ENCODE measurements at regions not wholly inside any gene's neighbourhood (a gene's known extent, or its start where the extent isn't known, plus 50 kb on each side); places are given as distances from the start of the nearest gene placed in this dataset.

DNA sequence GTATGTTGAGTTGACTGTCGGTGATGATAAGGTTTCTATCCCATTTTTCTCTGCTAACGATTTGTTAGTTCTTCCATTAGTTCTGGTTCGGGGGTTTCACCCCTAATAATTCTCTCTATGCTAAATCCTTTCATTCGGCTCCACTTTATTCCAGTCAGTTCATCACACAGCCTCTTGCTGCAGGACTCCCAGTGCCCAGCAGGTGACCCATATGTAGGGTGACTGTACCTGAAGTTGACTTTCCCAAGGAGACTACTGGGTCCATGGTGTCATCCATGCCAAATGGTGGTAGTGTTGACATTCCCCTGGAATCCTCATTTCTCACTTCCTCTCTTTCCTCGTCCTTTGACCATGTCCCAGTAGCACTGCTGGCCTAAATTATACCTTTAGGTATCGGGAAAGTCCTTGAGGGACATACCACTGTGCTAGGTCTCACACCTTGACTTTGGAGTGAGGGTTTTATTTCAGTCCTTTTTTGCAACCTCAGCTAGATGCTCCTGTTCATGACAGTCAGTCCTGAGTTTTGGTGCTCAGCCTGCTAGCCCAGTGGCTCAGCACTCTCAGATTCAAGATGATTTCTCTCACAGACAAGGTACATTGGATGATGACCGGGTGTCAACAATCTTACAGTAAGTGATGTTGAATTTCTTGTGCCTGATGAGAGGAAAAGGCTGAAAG is 105.1 kb upstream of the ARHGAP24 start:
- TF ChIP-seq, protein P1, sequence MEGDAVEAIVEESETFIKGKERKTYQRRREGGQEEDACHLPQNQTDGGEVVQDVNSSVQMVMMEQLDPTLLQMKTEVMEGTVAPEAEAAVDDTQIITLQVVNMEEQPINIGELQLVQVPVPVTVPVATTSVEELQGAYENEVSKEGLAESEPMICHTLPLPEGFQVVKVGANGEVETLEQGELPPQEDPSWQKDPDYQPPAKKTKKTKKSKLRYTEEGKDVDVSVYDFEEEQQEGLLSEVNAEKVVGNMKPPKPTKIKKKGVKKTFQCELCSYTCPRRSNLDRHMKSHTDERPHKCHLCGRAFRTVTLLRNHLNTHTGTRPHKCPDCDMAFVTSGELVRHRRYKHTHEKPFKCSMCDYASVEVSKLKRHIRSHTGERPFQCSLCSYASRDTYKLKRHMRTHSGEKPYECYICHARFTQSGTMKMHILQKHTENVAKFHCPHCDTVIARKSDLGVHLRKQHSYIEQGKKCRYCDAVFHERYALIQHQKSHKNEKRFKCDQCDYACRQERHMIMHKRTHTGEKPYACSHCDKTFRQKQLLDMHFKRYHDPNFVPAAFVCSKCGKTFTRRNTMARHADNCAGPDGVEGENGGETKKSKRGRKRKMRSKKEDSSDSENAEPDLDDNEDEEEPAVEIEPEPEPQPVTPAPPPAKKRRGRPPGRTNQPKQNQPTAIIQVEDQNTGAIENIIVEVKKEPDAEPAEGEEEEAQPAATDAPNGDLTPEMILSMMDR (IDR thresholded peaks at IDR 0.05): no peak
- no peak for TF ChIP-seq POLR2A (IDR thresholded peaks at IDR 0.05)
